ENCODE measurements at regions not wholly inside any gene's neighbourhood (a gene's known extent, or its start where the extent isn't known, plus 50 kb on each side); places are given as distances from the start of the nearest gene placed in this dataset.

DNA sequence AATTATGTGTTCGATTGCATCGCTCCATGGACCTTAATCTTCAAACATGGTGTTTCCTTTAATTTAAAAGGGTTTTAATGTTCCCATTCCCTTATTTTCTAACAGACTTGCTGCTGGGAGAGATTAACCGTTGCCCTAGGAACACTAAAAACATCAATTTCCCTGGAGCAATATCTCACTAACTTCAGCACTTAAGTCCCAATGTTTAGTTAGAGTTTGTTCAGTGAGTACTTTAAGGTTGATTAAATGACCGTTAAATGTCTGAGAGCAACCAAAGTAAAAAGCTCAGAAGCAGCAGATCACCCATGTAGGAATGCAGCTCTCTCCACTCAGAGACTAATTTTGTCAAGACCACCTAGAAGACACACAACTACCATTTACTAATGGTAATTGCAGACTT lies 111.2 kb upstream of the PDE5A start (continued):
- TF ChIP-seq, protein P1, sequence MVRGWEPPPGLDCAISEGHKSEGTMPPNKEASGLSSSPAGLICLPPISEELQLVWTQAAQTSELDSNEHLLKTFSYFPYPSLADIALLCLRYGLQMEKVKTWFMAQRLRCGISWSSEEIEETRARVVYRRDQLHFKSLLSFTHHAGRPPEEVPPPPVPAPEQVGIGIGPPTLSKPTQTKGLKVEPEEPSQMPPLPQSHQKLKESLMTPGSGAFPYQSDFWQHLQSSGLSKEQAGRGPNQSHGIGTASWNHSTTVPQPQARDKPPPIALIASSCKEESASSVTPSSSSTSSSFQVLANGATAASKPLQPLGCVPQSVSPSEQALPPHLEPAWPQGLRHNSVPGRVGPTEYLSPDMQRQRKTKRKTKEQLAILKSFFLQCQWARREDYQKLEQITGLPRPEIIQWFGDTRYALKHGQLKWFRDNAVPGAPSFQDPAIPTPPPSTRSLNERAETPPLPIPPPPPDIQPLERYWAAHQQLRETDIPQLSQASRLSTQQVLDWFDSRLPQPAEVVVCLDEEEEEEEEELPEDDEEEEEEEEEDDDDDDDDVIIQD (CRISPR knock-in tag; IDR thresholded peaks at IDR 0.05): no peak

DNA sequence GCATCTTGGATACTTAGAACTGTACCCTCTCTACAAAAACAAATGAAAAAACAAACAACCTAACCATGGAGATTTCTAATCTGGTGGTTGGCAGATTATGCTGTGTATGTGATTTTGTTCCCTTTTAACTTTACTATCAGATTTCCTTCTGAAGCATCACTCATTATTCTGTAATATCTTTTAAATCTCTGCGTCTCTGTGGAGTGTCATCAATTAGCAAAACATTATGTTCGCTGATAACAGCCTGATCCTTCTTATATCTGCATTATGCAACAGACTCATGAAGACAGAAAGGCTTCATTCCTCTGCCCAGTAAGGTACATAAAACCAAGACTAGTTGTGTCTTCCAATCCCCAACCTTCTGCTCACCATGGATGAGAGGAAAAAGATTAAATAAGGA lies 110.3 kb upstream of the PDE5A start:
- in situ Hi-C loops (cut with MboI): no loop called here
- no peaks in the 10 kb centered on the region for H3K36me3 ChIP-seq (ENCODE audit: control insufficient read depth, insufficient read depth, low read length)
- no peak overlapping the region for H3K27ac ChIP-seq (ENCODE audit: extremely low read depth, low read depth, low read length)
- ChIA-PET POLR2A (no interaction called here), CTCF (ENCODE audit: low intra/inter-chr PET ratio) (no interaction called here)
- FAIRE-seq (no peak), ATAC-seq (no peak), DNase-seq (ENCODE audit: extremely low read depth in 1 of 4, low spot score in 3 of 4) (no peak)
- H3K9ac ChIP-seq (ENCODE audit: insufficient read depth in 1 of 2, low read depth in 2 of 2, low read length in 2 of 2): no peak overlapping the region
- no peaks in the 10 kb centered on the region for H3K9me3 ChIP-seq (replicated peaks; ENCODE audit: control insufficient read depth, insufficient read depth, low read depth, low read length)
- H3K4me3 ChIP-seq: no peak overlapping the region
- BruUV-seq (replicated peaks): no TSS peak
- H4K20me1 ChIP-seq (replicated peaks; ENCODE audit: control insufficient read depth, insufficient read depth, low read length): no peaks in the 10 kb centered on the region
- H3K79me2 ChIP-seq (ENCODE audit: control insufficient read depth, insufficient read depth, low read length): no peaks in the 10 kb centered on the region
- H3K4me1 ChIP-seq (replicated peaks in 1 of 2; ENCODE audit: control insufficient read depth in 2 of 2, insufficient read depth in 2 of 2, low read length in 2 of 2): no peaks in the 10 kb centered on the region
- no peak overlapping the region for H3K4me2 ChIP-seq (ENCODE audit: insufficient read depth, low read length)
- TF ChIP-seq POLR3A (IDR thresholded peaks at IDR 0.05; ENCODE audit: borderline replicate concordance, extremely low read depth, insufficient read depth, insufficient read length) (no peak), HEY1 (CRISPR knock-in tag; IDR thresholded peaks at IDR 0.05; ENCODE audit: borderline replicate concordance) (no peak), CBFA2T3 (IDR thresholded peaks at IDR 0.05) (no peak), RBM39 (optimal IDR thresholded peaks at IDR 0.05; ENCODE audit: low read depth, low read length) (no peak), SNIP1 (IDR thresholded peaks at IDR 0.05; ENCODE audit: low read depth) (no peak)
- TF ChIP-seq, protein P2, sequence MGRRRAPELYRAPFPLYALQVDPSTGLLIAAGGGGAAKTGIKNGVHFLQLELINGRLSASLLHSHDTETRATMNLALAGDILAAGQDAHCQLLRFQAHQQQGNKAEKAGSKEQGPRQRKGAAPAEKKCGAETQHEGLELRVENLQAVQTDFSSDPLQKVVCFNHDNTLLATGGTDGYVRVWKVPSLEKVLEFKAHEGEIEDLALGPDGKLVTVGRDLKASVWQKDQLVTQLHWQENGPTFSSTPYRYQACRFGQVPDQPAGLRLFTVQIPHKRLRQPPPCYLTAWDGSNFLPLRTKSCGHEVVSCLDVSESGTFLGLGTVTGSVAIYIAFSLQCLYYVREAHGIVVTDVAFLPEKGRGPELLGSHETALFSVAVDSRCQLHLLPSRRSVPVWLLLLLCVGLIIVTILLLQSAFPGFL (CRISPR knock-in tag; IDR thresholded peaks at IDR 0.05): no peak
- TF ChIP-seq, protein P3, sequence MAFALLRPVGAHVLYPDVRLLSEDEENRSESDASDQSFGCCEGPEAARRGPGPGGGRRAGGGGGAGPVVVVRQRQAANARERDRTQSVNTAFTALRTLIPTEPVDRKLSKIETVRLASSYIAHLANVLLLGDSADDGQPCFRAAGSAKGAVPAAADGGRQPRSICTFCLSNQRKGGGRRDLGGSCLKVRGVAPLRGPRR (CRISPR knock-in tag; IDR thresholded peaks at IDR 0.05): no peak
- no peaks in the 10 kb centered on the region for H3K27me3 ChIP-seq (ENCODE audit: control insufficient read depth in 2 of 2, insufficient read depth in 2 of 2, low read length in 2 of 2)
- no peak overlapping the region for H2AFZ ChIP-seq (ENCODE audit: low read depth, low read length)
- intact Hi-C loops (cut with micrococcal nuclease): no loop called here
- no peaks in the 10 kb centered on the region for H3K9me1 ChIP-seq (ENCODE audit: control insufficient read depth, insufficient read depth, low read length)
- 0% methylated on average over 2 of the region's 2 CpGs for WGBS (ENCODE audit: insufficient coverage, low coverage, missing lambda C conversion rate)

Data from K562 (cell line).